ENCODE measurements at regions not wholly inside any gene's neighbourhood (a gene's known extent, or its start where the extent isn't known, plus 50 kb on each side); places are given as distances from the start of the nearest gene placed in this dataset.

- no peak for DNase-seq
Observed at GRCh38 chr18:72470391-72470790, 73.8 kb downstream of the CBLN2 start.

DNA sequence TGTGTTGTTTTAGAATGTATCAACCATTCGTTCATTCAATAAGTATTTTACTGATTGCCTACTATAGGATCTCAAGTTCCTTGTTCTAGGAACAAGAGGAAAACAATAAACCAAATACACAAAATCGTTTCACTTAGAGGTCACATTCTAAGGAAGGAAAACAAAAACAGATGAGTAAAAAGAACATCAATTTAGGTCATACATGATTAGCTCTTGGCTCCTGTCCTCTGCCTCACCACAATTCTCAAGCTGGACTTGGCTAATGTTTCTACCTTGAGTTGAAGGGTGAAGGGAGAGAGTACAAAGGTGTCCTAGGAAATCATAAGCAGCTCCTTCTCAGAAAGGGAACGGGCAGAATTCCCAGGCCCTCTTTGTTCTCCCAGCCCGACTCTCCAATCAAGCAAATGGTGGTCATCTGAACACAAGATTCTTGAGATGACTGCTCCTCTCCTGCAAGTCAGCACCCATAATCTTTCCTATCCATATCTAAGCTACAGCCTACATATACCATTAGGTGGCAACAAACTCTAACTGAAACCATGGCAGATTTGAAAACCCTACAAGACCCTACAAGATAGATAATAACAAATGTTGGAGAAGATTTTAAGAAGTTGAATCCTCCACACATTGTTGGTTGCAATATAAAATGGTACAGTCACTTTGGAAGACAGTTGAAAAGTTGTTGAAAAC lies 76.0 kb downstream of the CBLN2 start:
- no peak for DNase-seq

GRCh38 chr18:72460210-72460680 lies 83.9 kb downstream of the CBLN2 start:
- no peak for DNase-seq

DNA sequence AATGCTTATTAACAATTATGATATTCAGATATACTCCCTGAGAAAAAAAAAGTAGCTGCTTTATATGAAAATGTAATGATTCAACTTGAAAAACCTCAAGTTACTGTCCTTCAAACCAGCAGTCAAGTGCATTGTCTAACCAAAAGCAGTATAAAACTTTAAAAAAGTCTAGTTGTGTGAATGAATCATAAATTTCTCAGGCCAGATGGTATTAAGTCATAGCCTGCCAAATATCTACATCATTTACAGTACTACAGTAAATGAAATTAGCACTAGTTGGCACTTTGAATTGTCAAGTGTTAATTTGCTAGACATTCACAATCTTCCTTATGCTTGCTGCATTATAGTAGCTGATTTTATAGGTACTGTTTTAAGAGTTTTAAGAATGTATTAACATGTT lies 85.9 kb downstream of the CBLN2 start:
- no peak for DNase-seq

DNA sequence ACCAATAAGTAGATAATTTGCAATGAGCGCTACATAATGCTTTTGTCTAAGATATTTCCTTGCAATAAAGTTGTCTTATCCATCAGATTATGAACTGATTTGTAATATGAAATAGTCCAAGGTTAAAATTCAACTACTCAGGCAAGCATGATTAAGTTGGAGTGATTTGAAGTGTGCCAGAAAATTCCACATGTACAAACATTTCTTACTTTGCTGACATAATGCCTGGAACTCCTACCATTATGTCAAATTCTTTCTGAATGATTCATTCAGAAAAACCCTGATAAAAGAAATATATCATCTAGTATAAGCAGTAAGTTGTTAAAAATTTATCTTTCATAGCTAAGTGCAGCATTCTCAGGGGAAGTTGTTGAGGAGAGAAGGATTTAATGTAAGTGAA lies 87.3 kb downstream of the CBLN2 start:
- no peak for DNase-seq

- DNase-seq, result no peak
Observed at GRCh38 chr18:72452328-72452727, 91.8 kb downstream of the CBLN2 start.

DNA sequence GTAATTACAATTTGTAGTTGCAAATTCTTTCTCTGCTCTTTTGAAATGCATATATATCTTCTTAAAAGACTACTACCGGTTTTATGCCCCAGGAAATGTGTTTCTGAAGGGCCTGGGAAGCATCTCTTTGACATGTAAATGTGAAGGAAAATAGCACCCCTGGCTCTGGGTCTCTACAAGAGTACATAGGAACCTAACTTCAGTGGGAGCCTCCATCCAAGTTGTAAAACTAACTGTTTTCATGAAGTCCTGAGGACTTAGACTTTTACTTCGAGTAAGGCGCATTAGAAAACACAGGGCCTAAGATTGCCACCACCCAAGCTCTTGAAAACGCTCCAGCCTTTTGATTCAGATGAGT lies 99.4 kb downstream of the CBLN2 start:
- DNase-seq, result no peak

DNA sequence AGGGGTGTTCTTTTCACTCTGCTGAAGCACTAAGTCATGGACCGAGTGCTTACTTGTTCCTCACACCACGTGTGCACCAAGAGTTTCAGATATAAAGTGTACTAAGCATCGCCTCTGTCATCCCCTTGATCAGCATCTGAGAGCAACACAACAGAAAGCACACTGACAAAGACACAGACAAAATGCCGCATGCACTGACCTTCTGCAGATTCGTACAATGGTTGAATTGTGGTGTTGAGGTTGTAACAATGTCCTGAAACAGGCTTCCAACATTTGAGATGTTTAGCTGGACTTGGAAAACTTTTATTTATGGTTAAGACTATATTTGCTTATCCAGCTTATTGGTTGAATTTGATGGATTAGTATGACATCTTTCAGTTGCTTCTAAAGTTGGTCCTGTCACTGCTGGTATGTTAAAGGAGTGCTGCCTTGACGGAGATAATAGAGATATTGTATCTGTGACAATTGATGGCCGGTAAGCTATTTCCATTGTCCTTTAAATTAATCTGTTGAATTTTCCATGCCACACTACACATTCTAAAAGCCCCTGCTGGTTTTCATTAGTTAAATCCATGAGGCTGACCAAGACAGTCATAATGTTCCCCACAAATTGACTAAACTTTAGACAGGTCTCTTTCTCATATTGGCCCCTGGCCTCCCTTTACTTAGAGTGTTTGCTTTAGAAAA lies 99.9 kb downstream of the CBLN2 start:
- no peak for DNase-seq

- DNase-seq, result no peak
Observed at GRCh38 chr18:72436401-72436800, 107.7 kb downstream of the CBLN2 start.

GRCh38 chr18:72433756-72434155 lies 110.4 kb downstream of the CBLN2 start:
- DNase-seq, result no peak

DNA sequence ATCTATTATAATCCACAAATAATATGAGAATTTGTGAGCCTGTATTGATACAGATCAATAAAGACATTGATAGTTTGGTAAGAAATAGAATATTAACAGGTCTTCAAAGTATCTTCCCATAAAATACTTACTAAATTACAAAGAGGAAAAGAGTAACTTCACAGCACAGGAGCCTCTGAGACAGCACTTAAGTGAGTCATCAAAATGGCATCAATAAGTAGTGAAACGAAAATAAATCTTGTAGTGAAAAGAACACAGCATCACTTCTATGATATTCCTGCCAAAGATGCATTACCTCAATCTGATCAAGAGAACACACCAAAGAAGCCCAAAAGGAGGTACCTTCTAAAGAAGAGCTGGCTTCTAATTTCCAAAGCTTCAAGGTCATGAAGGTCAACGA lies 116.4 kb downstream of the CBLN2 start:
- DNase-seq, result no peak

DNA sequence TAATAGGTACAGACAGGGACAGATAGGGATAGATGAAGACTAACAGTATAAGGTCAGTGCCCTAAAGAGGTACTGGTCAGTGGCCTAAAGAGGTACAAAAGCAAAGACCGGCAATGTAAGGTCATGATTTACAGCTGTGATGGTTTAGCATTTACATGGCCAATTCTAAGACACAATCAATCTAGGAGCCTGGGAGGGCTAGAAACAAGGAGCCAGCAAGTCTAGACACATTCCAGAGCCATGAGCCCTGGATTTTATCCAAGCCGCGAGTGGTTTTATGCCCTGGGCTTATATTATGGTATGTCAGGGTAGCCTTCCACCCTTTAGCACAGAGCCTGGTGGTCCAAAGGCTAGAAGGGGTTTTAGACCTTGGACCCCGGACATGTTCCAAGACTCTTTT lies 124.2 kb downstream of the CBLN2 start:
- DNase-seq, result no peak

GRCh38 chr18:72412927-72413326 lies 131.2 kb downstream of the CBLN2 start:
- DNase-seq, result no peak

- no peak for DNase-seq
Observed at GRCh38 chr18:72411261-72411660, 132.9 kb downstream of the CBLN2 start.

- no peak for DNase-seq
Observed at GRCh38 chr18:72410399-72410798, 133.7 kb downstream of the CBLN2 start.

GRCh38 chr18:72409903-72410302 lies 134.2 kb downstream of the CBLN2 start:
- no peak for DNase-seq

GRCh38 chr18:72407048-72407447 lies 137.1 kb downstream of the CBLN2 start:
- no peak for DNase-seq

DNA sequence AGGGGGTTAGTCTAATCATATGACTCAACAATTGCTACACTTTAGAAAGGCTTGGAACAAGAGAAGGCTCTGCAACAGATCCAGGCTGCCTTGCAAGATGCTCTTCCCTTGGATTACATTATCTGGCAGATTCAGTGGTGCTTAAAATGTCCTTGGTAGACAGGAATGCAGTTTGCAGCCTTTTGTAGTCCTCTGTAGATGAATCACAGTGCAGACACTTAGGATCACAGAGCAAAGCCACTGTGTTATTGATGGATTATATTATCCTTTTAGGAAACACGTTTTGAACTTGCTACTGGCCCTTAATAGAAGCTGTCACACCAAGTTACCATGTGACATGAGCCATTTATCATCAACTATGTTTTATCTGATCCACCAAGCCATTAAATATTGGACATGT lies 152.2 kb downstream of the CBLN2 start:
- no peak for DNase-seq

GRCh38 chr18:72391427-72391826 lies 152.7 kb downstream of the CBLN2 start:
- no peak for DNase-seq

GRCh38 chr18:72378016-72378415 lies 166.1 kb downstream of the CBLN2 start:
- DNase-seq, result no peak

DNA sequence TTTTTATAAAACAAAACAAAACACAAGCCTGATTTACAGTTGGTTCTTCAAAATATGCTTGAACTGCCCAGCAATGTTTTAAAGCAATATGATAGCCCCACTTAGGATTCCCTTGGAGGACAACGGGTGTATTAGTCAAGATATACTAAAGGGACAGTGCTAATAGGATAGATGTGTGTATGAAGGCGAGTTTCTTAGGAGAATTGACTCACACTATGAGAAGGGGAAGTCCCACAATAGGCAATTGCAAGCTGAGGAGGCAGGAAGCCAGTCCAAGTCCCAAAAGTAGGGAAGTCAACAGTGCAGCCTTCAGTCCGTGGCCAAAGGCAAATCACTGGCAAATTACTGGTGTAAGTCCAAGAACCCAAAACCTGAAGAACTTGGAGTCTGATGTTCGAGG lies 167.9 kb downstream of the CBLN2 start:
- DNase-seq, result no peak

GRCh38 chr18:72375618-72376017 lies 168.5 kb downstream of the CBLN2 start:
- no peak for DNase-seq

DNA sequence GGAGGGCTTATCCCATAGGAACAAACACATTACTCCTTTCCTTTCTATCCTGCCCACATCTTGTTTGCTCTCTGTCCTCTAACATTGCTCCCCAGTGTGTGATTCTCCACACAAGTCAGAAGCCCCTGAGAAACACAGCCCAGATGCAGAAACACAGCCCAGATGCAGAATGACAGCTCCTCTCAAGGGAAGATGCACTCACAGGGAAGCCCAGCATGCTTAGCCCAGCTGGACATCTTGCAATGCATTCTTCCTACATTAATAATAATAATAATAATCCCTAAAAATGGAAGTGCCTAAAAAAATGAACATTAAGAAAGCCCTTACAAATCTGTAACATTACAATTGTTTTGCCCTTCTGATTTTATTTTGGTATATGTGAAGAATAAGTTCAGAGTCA lies 172.1 kb downstream of the CBLN2 start:
- DNase-seq, result no peak

DNA sequence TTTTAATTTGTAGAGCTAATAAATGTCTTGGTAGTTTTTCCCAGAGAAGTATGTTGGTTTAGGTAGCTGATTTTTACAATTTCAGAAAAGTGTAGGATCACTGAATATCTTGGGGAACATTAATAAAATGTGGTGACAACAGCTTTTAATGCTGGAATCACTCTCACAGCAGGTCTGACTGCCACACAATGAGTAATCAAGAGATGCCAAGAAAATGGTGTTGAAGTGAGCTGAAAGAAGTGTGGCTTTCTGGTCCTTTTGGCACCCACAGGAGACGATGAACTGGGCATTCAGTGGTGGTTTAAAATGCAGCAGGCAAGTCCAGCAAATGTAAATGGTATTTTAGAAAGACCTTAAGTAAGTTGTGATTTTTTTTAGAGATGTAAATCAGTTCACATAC lies 175.8 kb downstream of the CBLN2 start:
- DNase-seq, result no peak

- DNase-seq, result no peak
Observed at GRCh38 chr18:72360634-72361033, 183.5 kb downstream of the CBLN2 start.
